GM21576 (cell line): ENCODE measurements at regions not wholly inside any gene's neighbourhood (a gene's known extent, or its start where the extent isn't known, plus 50 kb on each side); places are given as distances from the start of the nearest gene placed in this dataset.
"Not testable (repeated sequence)": the region's sequence is repeated elsewhere in the genome, so short reads cannot be mapped to it uniquely, and the experiment has no call there.

Experiments used
- ATAC-seq: cut with Tn5 transposase; IDR thresholded peaks from one replicate; pipeline ENCODE4 v1.9.1; 2021; ENCODE audit warnings: mild to moderate bottlenecking, moderate library complexity; ENCODE audit not compliant: unreplicated experiment

DNA sequence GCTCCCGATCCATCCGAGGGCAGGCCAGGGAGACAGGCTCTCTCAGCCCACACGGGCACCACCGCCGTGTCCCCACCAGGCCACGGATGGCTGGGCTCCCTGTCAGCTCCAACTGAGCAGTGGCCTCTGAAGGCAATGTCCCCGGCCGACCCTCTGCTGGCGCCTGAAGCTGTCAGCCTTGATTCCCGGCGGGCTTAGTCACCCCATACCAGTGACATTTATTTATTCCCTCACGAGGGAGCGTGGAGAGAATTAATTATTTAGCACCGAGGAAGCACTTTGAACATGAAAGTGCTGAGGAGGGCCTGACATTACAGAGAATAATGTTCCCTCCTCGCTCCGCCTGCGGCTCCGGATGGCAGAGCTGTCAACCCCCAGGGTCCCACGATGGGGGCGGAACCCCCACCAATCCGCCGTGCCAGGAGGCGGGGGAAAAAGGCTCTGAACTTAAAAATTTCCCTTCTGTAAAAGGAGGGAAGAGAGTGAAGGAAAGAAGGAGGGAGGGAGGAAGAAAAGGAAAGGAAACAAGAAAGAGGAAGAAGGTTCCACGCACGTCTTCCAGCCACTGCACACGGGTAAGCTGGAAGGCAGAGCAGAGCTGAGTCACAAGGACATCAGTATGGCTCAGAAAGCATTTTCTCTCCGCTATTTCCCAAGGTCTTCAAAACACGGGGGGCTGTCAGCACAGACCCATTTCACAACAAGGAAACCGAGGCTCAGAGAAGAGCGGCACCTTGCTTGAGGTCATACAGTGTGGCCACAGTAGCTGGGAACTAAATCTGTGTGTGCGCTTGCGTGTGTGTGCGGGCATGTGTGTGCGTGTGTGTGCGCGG, 108.7 kb upstream of the NCOR2 start:
- ATAC-seq = no peak

DNA sequence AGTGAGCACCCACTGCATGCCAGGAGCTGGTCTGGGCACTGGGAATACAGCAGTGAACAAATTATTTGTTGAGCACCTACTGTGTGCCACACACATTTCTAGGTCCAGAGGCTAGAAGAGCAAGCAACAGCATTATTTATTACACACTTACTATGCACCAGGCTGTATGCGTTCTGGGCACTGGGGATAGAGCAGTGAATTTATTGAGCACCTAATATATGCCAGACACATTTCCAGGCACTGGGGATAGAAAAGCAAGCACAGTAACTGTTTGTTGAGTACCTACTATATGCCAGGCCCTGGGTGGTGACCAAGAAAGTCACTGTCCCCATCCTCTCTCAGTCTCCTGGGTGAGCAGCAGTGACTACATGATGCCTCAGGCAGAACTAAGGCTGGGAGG, 107.5 kb upstream of the NCOR2 start:
- no peak for ATAC-seq

DNA sequence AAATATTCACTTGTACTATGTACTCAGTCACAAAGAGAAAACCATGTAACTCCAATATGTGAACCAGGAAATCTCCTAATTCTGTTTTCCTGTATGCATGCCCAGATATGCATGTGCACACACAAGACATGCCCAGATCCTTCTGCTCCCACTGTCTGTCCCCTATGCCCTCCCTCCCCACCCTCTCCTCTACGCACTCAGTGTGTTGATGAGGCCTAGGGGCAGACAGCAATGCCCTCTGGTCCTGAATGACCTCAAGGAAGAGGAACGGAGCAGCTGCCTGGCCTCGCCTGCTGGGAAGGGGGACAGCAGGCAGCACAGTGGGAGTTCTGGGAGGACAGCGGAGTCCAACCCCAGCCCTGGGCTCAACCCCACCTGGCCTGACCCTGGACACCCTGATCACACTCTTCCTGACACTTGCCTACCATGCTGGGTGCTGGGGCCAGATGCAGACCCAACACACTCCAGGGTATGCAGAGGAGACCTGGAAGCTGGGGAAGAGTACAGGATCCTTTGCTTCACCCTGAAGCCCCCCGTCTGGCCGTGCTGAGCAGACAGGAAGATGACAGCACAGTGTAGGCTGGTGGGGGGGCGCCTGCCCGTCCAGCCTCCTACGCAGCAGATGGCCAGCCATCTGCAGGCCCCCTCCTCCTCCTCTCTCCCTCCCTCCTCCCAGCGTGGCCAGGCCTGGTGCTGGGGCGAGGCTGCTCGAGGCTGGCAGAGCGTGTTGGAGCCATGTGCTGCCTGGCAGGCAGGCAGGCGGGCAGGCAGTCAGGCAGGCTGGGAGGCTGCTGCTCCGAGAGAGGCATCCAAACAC, 106.6 kb upstream of the NCOR2 start:
- ATAC-seq = no peak

DNA sequence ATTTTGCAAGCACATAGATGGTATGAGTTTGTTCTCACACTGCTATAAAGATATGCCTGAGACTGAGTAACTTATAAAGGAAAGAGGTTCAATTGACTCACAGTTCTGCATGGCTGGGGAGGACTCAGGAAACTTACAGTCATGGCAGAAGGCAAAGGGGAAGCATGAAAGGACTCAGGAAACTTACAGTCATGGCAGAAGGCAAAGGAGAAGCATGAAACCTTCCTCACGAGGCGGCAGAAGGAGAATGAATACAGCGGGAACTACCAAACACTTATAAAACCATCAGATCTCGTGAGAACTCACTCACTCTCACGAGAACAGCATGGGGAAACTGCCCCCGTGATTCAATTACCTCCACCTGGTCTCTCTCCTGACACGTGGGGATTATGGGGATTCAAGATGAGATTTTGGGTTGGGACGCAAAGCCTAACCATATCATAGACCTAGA, 101.9 kb upstream of the NCOR2 start:
- not testable (repeated sequence) for ATAC-seq

DNA sequence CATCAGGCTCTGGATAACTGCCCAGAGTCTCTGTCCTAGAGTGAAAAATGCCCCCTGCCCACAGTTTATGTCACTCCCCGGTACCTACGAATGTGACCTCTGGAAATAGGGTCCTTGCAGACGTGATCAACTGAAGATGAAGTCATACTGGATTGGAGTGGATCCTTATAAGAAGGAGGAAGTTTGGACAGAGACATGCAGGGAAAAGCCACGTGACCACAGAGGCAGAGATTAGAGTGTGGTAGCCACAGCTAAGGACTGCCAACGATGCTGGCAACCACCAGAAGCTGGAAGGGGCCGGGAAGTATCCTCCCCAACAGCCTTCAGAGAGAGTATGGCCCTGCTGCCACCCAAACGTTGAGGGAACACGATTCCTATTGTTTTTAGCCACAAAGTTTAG, 101.2 kb upstream of the NCOR2 start:
- no peak for ATAC-seq

DNA sequence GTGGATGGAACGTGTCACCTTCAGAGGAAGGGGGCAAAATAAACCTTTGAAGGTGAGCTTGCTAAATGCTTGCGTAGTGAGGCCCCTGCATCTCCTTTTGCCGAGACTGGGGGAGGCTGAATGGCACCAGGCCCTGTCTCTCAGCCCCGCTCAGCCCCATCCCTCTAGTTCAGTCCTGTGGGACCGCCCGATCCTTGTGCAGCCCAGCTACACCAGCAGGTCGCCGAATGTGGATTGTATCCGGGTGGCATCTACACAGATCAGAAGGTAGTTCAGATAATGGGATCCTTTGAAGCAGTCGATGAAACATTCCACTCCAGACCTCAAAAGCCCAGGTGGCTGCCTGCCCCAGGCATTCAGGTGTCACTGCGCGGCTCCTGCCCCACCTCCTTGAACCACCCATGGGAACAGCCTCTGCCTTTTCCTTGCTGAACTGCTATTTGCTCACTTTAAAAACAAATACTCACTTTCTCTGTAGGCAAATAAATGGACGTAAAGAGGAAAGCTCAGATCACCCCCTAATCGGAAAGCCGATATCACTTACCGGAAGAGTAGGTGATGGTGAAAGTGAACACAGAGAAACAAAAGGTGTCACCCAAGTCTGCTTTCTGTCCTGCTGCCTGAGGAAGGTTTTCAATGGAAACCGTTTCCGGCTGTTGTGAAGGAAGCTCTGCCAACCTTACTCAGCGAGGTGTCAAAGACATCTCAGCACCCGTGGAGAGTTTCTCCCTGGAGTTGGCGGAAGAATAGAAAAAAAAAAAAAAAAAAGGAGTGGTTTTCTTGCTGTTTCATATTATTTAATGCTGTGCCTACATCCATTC, 100.3 kb upstream of the NCOR2 start:
- no peak for ATAC-seq

DNA sequence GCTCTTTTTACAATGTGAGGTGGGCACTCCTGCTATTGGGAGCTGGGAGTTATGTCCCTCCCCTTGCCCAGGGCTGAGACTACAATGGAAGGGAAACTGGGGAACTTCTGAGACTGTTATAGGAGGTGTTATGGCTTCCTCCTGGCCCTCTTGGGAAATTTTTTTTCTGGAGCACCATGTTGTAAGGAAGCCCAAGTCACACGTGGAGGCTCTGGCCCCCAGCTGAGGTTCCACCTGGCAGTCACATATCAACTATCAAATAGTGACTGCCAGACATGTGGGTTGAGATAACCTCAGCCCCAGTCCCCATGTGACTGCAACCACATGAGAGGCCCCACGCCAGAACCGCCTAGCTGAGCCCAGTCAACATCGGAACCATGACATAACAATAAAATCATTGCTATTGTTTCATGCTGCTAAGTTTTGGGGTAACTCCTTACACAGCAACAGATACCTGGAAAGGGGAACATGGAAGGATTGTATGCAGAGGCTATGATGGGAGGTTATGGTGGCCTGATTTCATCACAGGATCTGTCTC, 99.4 kb upstream of the NCOR2 start:
- no peak for ATAC-seq

DNA sequence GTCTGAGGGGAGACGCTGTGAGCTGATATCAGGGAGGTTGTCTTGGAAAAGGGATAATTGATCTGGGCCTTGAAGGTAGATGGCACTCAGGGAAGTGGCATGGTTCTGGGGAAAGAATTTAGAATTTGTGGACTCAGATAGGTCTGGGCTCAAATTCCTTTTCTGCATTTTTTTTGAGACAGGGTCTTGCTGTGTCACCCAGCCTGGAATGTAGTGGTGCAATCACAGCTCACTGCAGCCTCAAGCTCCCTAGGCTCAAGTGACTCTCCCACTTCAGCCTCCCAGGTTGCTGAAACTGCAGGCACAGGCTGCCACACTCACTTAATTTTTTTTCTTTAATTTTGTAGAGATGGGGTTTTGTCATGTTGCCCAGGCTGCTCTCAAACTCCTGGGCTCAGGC, 98.1 kb upstream of the NCOR2 start:
- no peak for ATAC-seq

DNA sequence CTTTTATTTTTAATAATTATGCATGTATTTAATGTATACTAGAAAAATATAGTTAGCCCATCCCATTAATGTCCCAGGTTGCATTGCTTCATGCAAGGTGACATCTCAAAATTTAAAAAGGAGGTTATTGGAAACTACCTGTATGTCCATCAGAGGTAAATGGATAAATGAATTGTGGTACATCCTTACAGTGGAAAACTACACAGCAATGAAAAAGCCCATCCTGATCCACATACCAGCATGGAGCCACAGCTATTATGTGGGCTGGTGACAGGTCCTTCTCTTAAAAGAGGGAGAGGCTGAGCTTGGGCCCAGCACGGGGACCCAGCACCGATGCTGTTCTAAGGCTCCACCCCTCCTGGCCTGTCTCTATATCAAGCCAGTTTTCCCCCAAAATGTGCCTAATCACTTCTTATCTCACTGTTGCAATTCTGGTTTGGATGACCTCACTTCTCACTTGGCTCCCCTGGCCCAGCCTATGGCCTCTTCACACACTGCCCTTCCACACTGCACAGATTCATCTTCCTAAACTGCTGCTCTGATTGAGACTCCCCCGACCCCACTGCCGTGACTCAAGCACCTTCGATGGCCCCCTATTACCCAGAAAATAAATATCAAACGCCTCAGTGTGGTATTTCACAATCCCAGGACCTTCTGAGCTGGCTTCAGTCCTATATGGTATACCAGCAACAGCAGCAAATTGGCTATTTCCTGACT, 97.1 kb upstream of the NCOR2 start:
- no peak for ATAC-seq

DNA sequence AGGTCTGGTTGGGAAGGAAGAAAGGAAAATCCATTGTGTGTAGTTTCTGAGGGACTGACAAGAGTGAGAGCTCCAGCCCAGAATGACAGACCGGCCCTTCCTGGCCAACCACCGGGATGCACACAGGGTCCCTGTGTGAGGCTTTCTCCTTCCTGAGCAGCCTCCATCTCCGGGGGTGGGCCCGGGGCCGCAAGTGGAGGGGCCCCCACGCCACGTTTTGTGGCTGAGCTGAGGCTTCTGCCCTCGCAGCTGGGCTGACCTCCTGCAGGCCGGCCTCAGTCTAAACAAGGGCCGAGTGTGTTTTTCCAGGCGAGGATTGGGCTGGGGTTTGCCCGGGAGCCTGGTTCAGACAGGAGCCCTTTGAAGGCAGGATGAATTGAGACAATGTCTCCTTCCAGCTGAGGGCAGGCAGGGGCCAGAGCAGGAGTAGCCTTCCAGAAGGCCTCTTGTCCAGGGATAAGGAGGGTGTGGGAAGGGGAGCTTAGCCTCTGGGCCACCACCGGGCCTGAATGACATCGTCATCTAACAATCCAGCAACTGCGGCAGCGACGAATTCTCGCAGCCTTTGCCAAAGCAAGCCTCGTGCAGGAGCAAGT, 96.5 kb upstream of the NCOR2 start:
- no peak for ATAC-seq

DNA sequence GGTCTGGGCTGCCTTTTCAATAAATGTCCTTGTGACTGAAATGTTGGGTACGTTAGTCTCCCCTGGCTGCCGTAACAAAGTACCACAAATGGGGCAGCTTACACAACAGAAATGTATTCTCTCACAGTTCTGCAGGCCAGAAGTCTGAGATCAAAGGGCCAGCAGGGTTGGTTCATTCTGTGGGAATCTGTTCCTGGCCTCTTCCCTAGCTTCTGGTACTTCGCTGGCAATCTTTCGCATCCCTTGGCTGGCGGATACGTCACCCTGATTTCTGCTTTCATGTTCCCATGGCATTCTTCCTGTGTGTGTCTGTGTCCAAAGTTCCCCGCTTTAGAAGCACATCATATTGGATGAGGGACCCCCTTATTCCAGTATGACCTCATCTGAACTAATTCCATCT, 95.8 kb upstream of the NCOR2 start:
- ATAC-seq = no peak

DNA sequence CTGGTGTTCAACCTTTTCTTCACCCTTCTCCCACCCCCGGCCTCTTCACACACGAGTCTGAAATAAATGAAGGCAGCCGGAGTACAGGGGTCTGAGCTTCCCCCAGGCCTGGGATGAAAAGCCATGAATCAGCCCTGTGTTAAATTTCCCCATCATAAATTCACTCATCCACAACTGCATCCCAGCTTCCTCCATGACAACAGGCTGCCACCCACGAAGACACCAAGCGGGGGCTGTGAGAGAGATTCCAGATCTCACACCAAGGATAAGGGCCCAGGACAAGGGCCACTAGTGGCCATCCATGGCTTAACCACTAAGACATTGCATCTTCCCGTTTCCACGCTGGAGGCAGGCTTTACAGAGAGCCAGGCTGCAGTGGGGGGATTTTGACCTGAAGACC, 93.9 kb upstream of the NCOR2 start:
- ATAC-seq = no peak

DNA sequence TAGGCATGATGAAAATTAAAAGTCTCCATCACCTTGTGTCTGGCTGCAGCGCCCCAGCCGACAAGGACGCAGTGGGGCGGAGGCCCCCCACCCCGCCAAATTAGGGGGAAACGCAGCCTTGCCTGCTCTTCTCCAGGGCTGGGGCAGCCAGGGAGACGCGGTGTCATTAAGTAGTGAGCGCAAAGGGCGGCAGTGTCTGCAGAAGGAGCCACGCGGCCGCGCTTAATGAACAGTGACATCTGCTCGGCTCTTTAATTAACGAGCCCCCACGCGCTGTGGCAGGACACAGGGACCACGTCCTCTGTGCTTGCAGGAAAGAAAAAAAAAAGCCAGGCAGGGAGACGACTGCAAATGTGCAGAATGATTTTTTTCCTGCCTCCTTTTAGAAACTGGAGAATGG, 93.4 kb upstream of the NCOR2 start:
- no peak for ATAC-seq

DNA sequence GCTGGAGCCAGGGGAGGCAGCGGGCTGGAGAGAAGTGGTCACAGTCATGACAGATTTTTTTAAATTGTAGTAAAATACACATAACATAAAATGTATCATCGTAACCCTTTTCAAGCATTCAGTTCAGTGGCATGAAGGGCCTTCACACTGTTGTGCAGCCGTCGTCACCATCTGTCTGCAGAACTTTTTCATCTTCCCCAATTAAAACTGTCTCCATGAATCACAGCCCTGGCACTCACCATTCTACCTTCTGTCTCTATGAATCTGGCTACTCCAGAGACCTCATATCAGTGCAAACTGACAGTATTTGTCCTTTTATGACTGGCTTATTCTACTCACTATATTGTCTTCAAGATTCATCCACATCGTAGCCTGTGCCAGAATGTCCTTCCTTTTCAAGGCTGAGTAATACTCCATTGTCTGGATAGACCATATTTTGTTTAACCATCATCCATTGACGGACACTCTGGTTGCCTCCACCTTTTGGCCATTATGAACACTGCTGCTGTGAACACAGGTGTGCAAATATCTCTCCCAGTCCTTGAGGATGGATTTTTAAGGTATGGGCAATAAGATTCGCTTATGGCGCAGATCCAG, 91.5 kb upstream of the NCOR2 start:
- ATAC-seq = no peak

DNA sequence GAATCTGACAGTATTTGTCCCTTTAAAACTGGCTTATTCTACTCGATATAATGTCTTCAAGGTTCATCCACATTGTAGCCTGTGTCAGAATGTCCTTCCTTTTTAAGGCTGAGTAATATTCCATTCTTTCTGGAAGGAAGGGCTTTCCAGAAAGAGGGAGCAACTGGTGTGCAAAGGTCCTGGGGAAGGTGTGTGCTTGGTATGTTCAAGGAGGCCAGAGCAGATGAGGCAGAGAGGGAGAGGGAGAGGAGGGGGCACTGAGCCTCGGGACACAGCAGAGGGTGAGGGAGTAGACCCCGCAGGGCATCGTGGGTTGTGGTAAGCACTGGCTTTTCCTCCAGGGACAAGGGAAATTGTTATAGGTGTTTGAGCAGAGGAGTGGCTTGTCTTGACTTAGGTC, 90.9 kb upstream of the NCOR2 start:
- no peak for ATAC-seq

DNA sequence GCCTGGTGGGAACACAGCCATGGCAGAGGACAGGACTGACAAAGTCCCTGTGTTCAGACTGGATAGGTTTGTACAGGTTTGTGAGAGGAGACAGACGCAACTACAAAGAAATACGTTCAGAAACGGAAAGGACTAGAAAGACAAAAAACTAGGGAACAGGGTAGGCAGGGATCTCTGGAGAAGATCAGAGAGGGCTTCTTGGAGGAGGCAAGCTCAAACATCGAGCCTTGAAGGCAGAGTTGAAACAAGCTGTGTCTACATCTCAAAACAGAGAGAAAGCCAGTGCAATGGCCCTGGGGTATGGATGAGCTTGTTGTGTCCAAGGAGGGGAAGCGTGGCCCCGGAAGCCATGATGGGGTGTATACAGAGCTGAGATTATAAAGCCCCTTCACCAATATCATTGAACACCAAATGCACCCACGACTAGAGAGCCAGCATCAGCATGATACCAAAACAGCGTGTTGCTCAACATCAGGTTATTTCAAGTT, 89.6 kb upstream of the NCOR2 start:
- ATAC-seq = no peak

DNA sequence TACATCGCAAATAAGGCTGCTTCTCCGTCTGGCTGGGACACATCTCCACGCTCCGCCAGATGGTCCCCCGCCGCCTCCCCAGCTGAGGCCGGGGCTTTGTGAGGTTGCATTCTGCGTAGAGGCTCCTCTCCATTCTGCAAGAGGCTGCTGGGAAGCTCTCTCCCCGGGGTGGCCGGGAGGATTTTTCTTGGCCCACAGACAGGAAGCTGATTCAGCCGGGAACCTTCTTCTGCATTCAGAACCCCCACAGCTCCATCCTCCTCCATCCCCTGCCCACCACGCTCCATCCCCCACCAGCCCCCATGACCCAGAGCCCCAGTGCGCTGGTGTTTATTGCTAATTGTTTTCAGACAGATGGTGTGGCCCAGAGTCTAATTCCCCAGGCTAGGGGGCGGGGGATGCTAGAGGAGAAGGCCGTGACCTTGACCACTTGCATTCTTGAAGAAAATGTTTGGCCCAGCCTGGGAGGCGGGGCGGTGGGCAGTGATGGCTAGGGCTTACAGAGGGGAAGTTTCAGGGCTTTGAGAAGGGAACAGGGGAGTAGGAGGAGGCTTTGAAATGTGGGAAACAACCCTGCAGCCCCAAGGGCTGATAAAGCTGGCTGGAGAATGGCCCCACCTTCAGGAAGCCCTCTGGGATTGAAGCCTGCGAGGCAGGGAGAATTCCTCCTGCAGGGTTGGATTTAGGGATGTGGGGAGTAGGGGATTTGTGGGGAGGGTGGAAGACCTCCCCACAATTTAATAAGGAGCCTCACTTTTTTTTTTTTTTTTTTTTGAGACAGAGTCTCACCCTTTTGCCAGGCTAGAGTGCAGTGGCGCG, 88.5 kb upstream of the NCOR2 start:
- ATAC-seq = no peak

DNA sequence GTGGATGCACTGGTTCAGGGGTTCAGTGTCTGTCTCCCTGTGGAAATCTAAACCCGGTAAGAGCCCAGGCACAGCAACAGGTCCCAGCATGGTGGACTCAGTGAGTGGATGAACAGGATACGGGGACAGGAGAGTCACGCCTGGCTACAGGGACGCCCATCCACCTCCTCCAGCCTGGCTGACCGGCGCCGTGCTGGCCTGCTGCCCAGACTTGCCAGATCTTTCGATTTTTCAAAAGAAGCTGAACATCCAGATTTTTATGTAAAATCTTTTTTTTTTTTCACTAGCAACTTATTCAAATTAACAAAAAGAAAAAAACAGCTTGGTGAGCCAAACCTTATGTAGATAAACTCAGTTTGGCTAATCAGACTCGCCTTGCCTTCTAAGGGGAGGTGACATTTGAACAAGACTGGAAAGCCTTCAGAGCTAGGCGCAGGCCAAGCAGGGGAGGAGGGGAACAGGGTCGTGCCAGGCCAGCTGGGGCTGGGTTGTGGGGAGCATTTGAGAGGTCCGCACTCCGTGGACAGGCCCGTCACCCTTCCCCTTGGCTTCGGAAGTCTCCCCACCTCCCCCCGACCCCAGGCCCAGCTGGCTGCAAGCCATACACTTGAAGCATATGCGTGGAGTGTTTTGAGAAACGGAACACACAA, 87.8 kb upstream of the NCOR2 start:
- no peak for ATAC-seq
